LNCaP clone FGC (cell line): ENCODE measurements at regions not wholly inside any gene's neighbourhood (a gene's known extent, or its start where the extent isn't known, plus 50 kb on each side); places are given as distances from the start of the nearest gene placed in this dataset.

Experiments used
- DNase-seq: peaks from one replicate; pipeline ENCODE4 v3.0.0-alpha.2; 2011; ENCODE audit warnings: low read depth
- H3K4me3 ChIP-seq: 2 replicates; pipeline ENCODE4 v1.5.1; 2011; ENCODE audit warnings: mild to moderate bottlenecking, low read depth, low read length, control low read depth
- CTCF ChIP-seq: IDR thresholded peaks from 2 replicates; pipeline ENCODE4 v1.5.1; 2012; ENCODE audit warnings: mild to moderate bottlenecking; ENCODE audit not compliant: control insufficient read depth, insufficient read depth; ENCODE audit errors: extremely low read depth

GRCh38 chr12:124640056-124640455 lies 72.6 kb upstream of the NCOR2 start:
- DNase-seq: no peak
- no peak for TF ChIP-seq CTCF

GRCh38 chr12:124639122-124639806 lies 71.9 kb upstream of the NCOR2 start:
- TF ChIP-seq CTCF: no peak
- no peak overlapping the region for H3K4me3 ChIP-seq
- no peak for DNase-seq

More at GRCh38 chr12:124640056-124640455, 72.6 kb upstream of the NCOR2 start:
- no peak overlapping the region for H3K4me3 ChIP-seq

- H3K4me3 ChIP-seq: no peak overlapping the region
- DNase-seq: no peak
- no peak for TF ChIP-seq CTCF
Observed at GRCh38 chr12:124637581-124637981, 70.2 kb upstream of the NCOR2 start.

- TF ChIP-seq CTCF: no peak
- DNase-seq: no peak
- H3K4me3 ChIP-seq: no peak overlapping the region
Observed at GRCh38 chr12:124637163-124637562, 69.8 kb upstream of the NCOR2 start.

GRCh38 chr12:124636138-124636978 lies 68.9 kb upstream of the NCOR2 start:
- no peak for DNase-seq
- no peak for TF ChIP-seq CTCF
- no peak overlapping the region for H3K4me3 ChIP-seq

GRCh38 chr12:124635316-124635715 lies 67.9 kb upstream of the NCOR2 start:
- H3K4me3 ChIP-seq: no peak overlapping the region
- DNase-seq: no peak
- no peak for TF ChIP-seq CTCF
